GM18498 (cell line): ENCODE measurements at regions not wholly inside any gene's neighbourhood (a gene's known extent, or its start where the extent isn't known, plus 50 kb on each side); places are given as distances from the start of the nearest gene placed in this dataset.

Experiments used
- ATAC-seq: cut with Tn5 transposase; IDR thresholded peaks from one replicate; pipeline ENCODE4 v1.9.1; 2021; ENCODE audit warnings: mild to moderate bottlenecking, moderate library complexity; ENCODE audit not compliant: unreplicated experiment

- ATAC-seq = no peak
Measured at GRCh38 chr1:181863736-181864135, 197.8 kb downstream of the ZNF648 start.

GRCh38 chr1:181863006-181863405, 198.5 kb downstream of the ZNF648 start:
- no peak for ATAC-seq

GRCh38 chr1:181858135-181858534, 203.4 kb downstream of the ZNF648 start:
- no peak for ATAC-seq
